Skeletal muscle satellite cell (primary cell): ENCODE measurements at regions not wholly inside any gene's neighbourhood (a gene's known extent, or its start where the extent isn't known, plus 50 kb on each side); places are given as distances from the start of the nearest gene placed in this dataset.
"Not testable (repeated sequence)": the region's sequence is repeated elsewhere in the genome, so short reads cannot be mapped to it uniquely, and the experiment has no call there.

Source experiments
- H3K27me3 ChIP-seq: 2 replicates; pipeline ENCODE4 v1.7.0; 2013; ENCODE audit warnings: low read length; ENCODE audit not compliant: control insufficient read depth, insufficient read depth
- H3K36me3 ChIP-seq: 2 replicates; pipeline ENCODE4 v1.7.0; 2013; ENCODE audit warnings: mild to moderate bottlenecking, control low read depth, low read length; ENCODE audit not compliant: insufficient read depth
- H3K4me1 ChIP-seq: 2 replicates; pipeline ENCODE4 v1.7.0; 2013; ENCODE audit warnings: low read length; ENCODE audit not compliant: control insufficient read depth, insufficient read depth
- H3K4me2 ChIP-seq: 2 replicates; pipeline ENCODE4 v1.7.0; 2013; ENCODE audit warnings: mild to moderate bottlenecking, low read length
- H3K4me3 ChIP-seq: 2 replicates; pipeline ENCODE4 v1.7.0; 2013; ENCODE audit warnings: low read length
- H3K9ac ChIP-seq: 2 replicates; pipeline ENCODE4 v1.7.0; 2013; ENCODE audit warnings: mild to moderate bottlenecking, low read depth, low read length, moderate library complexity
- H3K9me3 ChIP-seq: replicated peaks from 2 replicates; pipeline ENCODE4 v1.7.0; 2013; ENCODE audit warnings: mild to moderate bottlenecking, control low read depth, low read length

DNA sequence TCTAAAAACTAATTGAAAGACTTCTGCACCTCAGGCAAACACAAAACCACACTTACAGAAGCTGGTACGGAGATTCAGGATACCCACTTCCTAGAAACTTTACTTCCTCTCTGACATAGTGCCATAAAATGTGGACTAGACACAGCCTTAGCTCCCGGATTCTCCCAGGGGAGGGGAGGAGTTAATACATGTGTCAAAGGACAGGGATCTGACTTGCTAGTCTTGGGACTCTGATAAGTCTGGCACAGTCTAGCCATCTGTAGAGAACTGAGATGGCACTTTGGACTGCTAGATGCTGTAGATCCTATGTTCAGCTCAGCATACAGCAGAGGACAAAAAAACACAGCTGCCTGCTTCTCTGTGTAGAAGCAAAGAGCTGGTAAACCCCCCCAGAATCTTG, 769.8 kb upstream of the MIR17HG start:
- no peak overlapping the region for H3K4me3 ChIP-seq
- H3K9ac ChIP-seq, result no peak overlapping the region
- no peaks in the 10 kb centered on the region for H3K4me1 ChIP-seq
- no peaks in the 10 kb centered on the region for H3K36me3 ChIP-seq
- no peak overlapping the region for H3K4me2 ChIP-seq
- H3K27me3 ChIP-seq, result no peaks in the 10 kb centered on the region
- H3K9me3 ChIP-seq, result no peaks in the 10 kb centered on the region

GRCh38 chr13:90585392-90585791, 762.1 kb upstream of the MIR17HG start:
- no peaks in the 10 kb centered on the region for H3K9me3 ChIP-seq
- H3K4me1 ChIP-seq, result no peaks in the 10 kb centered on the region
- H3K9ac ChIP-seq, result no peak overlapping the region
- no peak overlapping the region for H3K4me3 ChIP-seq
- H3K4me2 ChIP-seq, result no peak overlapping the region
- H3K27me3 ChIP-seq, result no peaks in the 10 kb centered on the region
- no peaks in the 10 kb centered on the region for H3K36me3 ChIP-seq

- H3K4me3 ChIP-seq, result no peak overlapping the region
- H3K4me1 ChIP-seq, result peaks cover 3% of the 10 kb centered on the region
- H3K9me3 ChIP-seq, result no peaks in the 10 kb centered on the region
- no peak overlapping the region for H3K9ac ChIP-seq
- H3K4me2 ChIP-seq, result no peak overlapping the region
- H3K36me3 ChIP-seq, result no peaks in the 10 kb centered on the region
- H3K27me3 ChIP-seq, result no peaks in the 10 kb centered on the region
These were observed 756.1 kb upstream of the MIR17HG start for GRCh38 chr13:90591260-90591926.

DNA sequence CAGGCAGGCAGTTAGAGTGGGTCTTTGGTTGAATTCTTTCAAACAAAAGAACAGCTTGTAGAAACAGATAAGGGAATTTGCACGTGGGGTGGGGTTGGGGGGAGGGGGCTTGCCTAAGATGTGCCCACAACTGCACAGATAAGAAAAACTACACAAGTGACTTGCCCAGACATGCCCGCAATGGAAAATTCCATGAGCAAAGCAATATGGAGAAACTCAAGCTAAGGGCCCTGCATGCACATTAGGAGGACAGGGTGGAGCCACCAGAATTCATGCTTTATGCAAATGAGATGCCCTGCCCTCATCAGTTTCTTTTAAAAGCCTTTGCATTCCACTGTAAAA, 755.6 kb upstream of the MIR17HG start:
- peaks cover 3% of the 10 kb centered on the region for H3K4me1 ChIP-seq

DNA sequence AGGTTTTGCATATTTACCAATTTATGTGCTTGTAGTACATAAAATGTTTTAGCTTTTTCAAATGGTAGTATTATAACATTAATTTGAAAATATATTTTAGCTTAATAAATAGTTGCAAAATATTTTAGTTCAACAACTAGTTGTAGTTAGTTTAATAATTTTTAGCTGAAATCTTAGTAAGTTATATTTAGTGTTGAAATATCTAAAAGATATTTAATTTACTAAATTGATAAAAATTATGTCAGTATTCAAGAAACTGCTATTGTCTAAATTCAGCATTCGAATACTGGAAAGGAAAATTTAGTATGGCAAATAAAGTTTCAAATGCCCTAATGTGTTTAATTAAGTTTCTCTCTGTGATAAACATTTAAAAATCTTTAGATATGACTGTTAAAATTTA, 754.5 kb upstream of the MIR17HG start:
- H3K27me3 ChIP-seq, result no peaks in the 10 kb centered on the region
- H3K9me3 ChIP-seq, result no peaks in the 10 kb centered on the region
- H3K9ac ChIP-seq, result no peak overlapping the region
- H3K4me3 ChIP-seq, result no peak overlapping the region
- no peaks in the 10 kb centered on the region for H3K36me3 ChIP-seq
- no peak overlapping the region for H3K4me2 ChIP-seq
- peaks cover 3% of the 10 kb centered on the region for H3K4me1 ChIP-seq

More for the DNA sequence above, 755.6 kb upstream of the MIR17HG start:
- Histone ChIP-seq H3K4me2 (no peak overlapping the region), H3K4me3 (no peak overlapping the region), H3K27me3 (no peaks in the 10 kb centered on the region), H3K9me3 (no peaks in the 10 kb centered on the region), H3K9ac (no peak overlapping the region), H3K36me3 (no peaks in the 10 kb centered on the region)

DNA sequence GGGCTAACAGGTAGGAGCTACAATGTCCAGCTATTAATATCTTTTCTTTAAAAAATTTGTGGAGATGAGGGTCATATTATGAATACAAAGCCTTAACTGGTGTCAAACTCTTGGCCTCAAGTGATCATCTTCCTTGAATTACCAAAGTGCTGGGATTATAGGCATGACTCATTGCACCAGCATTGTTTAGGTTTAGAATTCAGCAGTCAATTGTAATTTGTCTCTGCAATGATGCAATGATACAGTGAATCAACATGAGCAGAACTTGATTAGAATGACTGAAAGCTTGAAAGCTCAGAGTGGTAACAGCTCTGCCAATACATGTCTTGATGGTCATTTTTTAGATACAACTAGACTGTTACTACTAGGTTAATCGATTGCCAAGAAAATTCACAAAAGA, 752.8 kb upstream of the MIR17HG start:
- Histone ChIP-seq H3K27me3 (no peaks in the 10 kb centered on the region), H3K36me3 (no peaks in the 10 kb centered on the region), H3K9me3 (no peaks in the 10 kb centered on the region), H3K9ac (no peak overlapping the region), H3K4me2 (no peak overlapping the region), H3K4me3 (no peak overlapping the region), H3K4me1 (peaks cover 3% of the 10 kb centered on the region)

- Histone ChIP-seq H3K36me3 (no peaks in the 10 kb centered on the region), H3K4me2 (no peak overlapping the region), H3K4me1 (no peaks in the 10 kb centered on the region), H3K4me3 (no peak overlapping the region), H3K9ac (no peak overlapping the region), H3K27me3 (no peaks in the 10 kb centered on the region), H3K9me3 (no peaks in the 10 kb centered on the region)
These were observed 741.8 kb upstream of the MIR17HG start for GRCh38 chr13:90605664-90606063.

GRCh38 chr13:90606921-90607320, 740.6 kb upstream of the MIR17HG start:
- H3K9me3 ChIP-seq, H3K4me2 ChIP-seq, H3K9ac ChIP-seq, H3K4me1 ChIP-seq, H3K27me3 ChIP-seq, H3K4me3 ChIP-seq, H3K36me3 ChIP-seq: not testable (repeated sequence)

DNA sequence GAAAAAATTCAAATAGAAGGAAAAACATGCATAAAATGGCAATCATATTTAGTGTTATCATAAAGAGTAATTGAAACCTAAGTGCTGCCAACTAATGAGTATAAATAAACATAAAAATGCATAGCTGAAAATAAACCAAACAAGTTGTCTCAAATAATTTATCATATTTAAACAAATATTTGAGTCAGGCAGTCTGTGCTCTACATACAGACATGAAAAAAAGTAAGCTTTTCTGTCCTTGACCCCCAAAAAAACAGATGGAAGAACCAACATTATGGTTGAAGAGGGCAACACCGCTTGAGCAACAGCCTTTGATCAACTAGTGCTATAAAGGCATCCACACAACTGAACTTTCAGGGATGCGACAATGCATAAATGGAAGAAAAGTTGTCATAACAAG, 735.1 kb upstream of the MIR17HG start:
- no peaks in the 10 kb centered on the region for H3K4me1 ChIP-seq
- H3K9ac ChIP-seq, result no peak overlapping the region
- H3K4me2 ChIP-seq, result no peak overlapping the region
- H3K27me3 ChIP-seq, result no peaks in the 10 kb centered on the region
- H3K9me3 ChIP-seq, result no peaks in the 10 kb centered on the region
- no peak overlapping the region for H3K4me3 ChIP-seq
- H3K36me3 ChIP-seq, result no peaks in the 10 kb centered on the region

- no peak overlapping the region for H3K4me2 ChIP-seq
- H3K36me3 ChIP-seq, result no peaks in the 10 kb centered on the region
- H3K27me3 ChIP-seq, result no peaks in the 10 kb centered on the region
- no peak overlapping the region for H3K9ac ChIP-seq
- no peaks in the 10 kb centered on the region for H3K4me1 ChIP-seq
- H3K9me3 ChIP-seq, result no peaks in the 10 kb centered on the region
- no peak overlapping the region for H3K4me3 ChIP-seq
These were observed 734.3 kb upstream of the MIR17HG start for GRCh38 chr13:90613076-90613795.

DNA sequence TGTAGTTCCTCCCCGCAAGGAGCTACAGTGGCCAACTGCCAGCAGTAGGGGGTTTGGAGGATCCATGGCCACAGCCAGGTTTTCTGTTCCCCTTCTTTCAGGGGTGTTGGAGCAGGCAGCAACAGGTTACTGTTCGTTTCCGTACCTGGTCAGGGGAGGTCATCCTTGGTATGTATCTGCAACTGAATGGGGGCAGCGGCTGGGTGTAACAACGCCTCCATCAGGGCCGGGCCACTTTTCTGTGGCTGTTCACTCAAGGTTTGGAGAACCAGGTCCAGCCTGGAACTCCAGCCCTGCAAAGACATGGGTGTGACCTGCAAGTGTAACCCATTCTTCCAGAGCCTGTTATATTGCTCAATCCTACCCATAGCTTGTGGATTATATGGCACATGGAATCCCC, 732.3 kb upstream of the MIR17HG start:
- H3K4me1 ChIP-seq, result no peaks in the 10 kb centered on the region
- H3K36me3 ChIP-seq, result no peaks in the 10 kb centered on the region
- H3K9me3 ChIP-seq, result no peaks in the 10 kb centered on the region
- H3K9ac ChIP-seq, result no peak overlapping the region
- H3K4me3 ChIP-seq, result no peak overlapping the region
- H3K27me3 ChIP-seq, result no peaks in the 10 kb centered on the region
- H3K4me2 ChIP-seq, result no peak overlapping the region

GRCh38 chr13:90615767-90616166, 731.7 kb upstream of the MIR17HG start:
- H3K27me3 ChIP-seq, result no peaks in the 10 kb centered on the region
- no peaks in the 10 kb centered on the region for H3K36me3 ChIP-seq

More at GRCh38 chr13:90615767-90616166, 731.7 kb upstream of the MIR17HG start:
- no peaks in the 10 kb centered on the region for H3K4me1 ChIP-seq
- no peak overlapping the region for H3K4me2 ChIP-seq
- H3K9me3 ChIP-seq, result no peaks in the 10 kb centered on the region
- H3K4me3 ChIP-seq, result no peak overlapping the region
- no peak overlapping the region for H3K9ac ChIP-seq
